ENCODE measurements at regions not wholly inside any gene's neighbourhood (a gene's known extent, or its start where the extent isn't known, plus 50 kb on each side); places are given as distances from the start of the nearest gene placed in this dataset.

DNA sequence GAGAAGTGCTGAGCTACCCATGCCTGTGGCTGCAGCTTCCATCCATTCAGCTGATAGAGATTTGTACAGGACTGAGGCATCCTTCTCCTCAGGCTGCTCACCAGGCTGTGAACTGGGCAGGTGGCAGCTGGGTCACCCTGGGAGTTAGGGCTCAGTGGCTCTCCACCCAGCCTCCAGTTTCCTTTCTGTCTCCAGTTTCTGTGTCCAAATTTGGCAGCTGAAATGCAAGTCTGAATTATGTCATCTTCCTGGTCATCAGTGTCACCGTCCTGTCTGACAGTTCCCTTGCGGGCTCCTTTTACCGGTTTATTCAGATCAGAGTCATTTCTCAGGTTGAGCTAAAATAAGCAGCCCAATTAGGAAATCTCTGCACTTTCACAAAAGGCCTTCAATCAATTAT is 93.3 kb downstream of the EDN1 start:
- DNase-seq (ENCODE audit: low spot score) = no peak

DNA sequence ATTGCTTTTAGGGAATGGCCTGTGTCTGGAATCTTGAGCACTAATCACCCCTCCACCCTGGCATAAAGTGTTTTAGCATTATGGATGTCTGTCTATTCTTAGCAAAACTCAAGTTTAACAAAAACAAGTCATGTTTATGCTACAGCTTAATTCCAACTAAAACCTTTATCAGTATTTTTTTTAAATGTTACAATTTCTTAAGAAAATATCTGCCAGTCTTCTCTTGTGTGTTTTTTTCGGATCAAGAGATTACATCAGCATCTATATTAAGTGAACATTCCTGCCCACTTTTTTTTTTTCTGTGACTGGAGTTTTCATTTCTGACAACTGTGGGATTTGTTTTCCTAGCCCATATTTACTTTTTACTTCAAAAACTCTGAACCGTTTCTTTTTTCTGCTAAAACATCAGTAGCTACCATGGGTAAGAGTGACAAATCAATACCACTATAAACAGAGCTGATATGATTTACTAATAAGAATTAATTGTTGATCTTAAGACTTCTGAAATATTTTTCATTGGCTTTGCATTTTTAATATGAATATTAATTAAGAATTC is 94.3 kb downstream of the EDN1 start:
- no peak for DNase-seq (ENCODE audit: low spot score)

DNA sequence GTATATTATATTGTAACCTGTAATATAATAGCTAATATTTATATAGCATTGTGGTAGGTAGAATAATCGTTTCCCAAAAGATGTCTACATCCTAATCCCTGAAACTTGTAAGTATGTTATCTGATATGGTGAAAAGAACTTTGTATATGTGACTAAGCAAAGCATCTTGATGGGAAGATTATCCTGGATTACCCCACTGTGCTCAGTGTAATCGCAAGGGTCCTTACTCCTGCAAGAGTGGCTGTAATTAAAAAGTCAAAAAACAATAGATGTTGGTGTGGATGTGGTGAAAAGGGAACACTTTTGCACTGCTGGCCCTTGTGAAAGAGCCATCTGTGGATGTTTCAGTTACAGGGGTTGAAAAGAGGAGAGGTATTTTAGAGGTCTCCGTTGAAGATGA is 95.2 kb downstream of the EDN1 start:
- DNase-seq (ENCODE audit: low spot score) = no peak

DNA sequence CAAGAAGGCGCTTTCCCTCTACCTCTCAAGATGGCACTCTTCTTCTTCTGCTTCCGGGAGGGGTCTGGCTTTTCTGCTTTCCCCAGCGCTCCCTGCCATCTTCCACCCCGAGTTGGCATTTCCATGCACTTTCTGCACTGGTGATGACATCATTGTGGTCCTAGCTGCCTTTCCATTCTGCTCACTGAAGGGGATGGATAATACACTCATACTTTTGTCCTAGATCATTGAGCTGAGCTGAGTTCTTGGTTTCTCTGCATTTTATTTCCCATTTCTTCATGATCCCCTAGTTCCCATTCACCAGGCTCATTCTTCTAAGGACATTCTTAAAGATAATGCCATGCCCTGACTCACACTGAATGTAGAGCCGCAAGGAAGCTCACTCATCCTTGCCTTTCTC is 96.7 kb downstream of the EDN1 start:
- DNase-seq (ENCODE audit: low spot score) = no peak

DNA sequence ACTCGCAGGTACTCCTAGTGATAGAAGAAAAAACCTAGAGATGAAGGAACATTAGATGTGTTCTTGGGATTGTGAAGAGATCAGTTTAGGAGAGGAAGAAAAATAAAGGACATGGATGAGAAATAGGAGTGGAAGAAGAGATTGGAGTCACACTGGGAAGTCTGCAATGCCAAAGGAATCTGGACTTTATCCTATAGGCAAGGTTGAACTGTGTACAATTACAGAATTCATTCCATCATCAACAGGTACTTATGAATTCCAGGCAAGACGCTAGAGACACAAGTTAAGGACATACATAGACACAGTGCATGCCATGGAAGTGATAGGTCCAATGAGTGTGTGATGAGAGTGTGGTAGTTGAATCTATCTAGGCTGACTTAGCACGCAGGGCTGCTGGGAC is 101.3 kb downstream of the EDN1 start:
- no peak for DNase-seq (ENCODE audit: low spot score)

DNA sequence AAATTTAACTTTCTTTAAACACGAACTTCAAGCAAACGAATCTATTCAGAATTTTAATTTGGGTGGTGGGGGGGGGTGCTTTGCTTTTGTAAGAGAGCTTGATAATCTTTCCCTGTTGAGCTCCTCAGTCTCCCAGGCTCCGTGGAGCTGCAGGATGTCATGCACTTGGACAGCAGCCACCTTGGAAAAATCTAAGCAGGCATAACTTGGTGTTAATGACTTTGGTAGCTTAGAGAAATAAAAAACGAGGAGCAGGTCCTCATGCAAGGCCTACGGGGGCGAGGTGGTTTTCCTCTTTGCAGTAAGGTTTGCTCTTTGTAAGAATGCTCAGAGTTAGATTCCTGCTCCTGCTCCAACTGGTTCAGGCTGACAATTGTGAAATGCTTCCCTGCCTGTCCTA is 102.3 kb downstream of the EDN1 start:
- no peak for DNase-seq (ENCODE audit: low spot score)

DNA sequence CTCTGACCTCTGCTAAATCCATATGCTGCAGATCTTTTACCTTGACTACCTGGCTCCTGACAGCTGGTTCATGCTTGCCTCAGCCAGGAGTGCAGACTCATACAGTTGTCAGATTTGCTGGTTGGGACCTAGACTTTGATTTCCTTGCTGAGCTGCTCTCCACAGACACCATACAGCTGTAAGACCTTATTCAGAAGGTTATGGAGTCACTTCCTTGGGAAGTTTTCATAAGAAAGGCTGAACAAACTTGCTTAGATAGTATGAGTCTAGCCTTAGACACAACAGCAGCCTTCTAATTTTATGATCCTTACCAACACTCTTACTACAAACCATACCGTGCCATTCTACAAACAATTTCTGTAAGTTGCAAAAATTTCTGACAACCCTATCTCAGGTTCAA is 102.9 kb downstream of the EDN1 start:
- DNase-seq (ENCODE audit: low spot score) = no peak

DNA sequence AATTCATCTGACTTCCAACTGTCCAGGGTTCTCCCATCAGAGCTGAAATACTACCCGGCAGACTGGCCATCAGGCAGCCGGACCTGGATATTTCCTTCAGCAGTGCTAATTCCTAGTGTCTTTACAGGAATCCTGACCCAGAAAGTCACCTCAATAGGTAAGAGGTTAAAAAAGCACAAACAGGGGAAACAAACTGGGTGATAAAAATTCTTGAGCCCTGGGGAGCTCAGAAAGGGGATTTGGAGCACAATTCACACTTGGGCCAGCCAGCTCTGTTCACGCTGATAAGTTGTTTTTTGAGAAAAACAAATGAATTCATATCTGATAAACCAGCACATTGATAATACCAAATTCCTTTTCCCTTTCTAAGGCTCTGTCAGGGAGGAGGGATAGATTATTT is 104.0 kb downstream of the EDN1 start:
- no peak for DNase-seq (ENCODE audit: low spot score)

DNA sequence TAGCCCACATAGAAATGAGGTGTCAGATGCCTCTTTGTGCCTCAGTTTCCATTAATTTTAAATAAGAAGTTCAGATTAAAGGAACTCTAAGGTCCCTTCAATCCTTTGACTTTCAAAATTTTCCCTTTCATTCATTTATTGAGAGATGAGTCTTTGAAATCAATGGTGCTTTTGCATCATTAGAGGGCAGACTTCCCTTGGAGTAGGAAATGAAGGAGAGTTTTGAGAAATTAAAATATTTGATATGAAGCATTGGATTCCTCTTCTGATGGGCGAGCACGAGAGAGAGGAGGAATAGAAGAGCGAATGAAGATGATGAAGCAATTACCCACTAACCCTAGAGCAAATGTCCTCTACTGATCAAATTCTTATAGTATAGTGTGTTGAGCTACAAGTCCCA is 105.7 kb downstream of the EDN1 start:
- no peak for DNase-seq (ENCODE audit: low spot score)

DNA sequence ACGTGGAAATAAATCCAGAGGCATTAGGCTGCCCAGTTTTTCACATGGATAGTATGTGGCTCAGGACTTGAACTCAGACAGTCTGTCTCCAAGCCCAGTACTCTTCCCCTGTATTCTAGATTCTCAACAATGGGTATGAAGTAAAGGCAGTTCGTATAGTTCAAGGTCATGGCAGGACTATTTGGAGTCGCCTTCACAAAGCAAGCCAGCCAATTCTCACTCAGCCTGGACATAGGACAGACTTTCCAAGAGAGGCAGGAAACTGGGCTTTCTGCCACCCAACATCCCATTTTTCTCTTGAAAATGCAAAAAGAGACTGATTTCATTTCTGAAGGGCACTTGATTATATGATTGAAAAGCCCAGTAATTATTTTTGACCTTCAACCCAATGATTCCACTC is 111.0 kb downstream of the EDN1 start:
- DNase-seq (ENCODE audit: low spot score) = no peak

DNA sequence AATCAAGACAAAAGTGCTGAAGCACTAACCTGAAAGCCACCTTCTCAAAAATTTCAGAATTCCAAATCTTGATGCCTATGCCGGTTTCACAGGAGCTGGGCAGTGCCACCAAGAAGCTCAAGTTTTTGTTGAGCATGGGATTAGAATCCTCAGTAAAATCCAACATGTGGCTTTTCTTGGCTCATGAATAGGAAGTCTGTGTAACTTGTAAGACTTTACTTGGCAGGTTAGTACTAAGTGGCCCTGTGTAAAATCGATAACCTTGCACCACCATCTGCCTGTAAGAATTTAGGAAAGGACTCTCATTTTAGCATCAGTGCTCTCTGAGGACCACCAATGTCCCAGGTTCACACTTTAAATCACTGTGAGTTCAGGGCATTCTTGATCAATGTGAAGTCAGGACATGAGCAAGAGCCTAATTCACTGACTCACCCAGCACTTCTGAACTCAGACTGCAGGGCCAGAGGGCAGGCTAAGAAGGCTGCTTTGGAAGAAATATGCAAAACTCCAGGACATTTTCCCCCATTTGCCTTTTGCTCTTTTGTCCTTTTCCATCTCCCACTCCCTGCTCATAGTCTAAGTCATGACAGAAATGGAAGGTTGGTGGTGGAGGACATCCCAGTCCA is 113.2 kb downstream of the EDN1 start:
- no peak for DNase-seq (ENCODE audit: low spot score)

DNA sequence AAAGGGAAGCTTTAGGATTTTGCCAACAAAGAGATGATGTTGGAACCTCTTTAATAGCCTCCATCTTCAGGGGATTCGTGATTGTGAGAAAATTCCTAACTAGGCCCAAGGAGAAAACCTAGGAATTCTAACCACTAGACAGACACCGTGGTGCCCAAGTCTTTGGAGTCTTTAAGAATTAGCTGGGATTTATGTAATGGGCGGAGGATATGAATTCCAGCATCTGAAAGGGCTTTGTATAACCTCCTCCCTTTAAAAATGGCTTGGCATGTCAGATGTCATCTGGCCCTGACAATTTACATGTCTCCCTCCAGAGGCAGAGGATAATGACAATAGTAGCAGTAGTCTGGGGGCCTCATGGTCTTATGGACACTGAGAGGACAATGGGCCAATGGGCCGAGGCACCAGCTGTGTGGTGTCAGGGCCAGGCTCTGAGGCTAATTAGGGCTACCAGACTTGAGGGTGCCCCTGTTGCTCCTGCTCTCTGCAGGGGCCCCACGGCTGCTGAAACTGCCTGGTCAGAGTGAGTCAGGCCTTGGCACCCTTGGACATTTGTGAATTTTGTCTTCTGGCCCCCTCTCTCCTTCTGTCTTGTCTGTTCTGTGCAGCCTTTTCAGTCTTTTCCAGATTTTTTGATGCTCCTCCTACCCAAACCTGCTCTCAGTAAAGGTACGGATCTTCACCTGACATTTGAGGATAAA is 113.9 kb downstream of the EDN1 start:
- DNase-seq (ENCODE audit: low spot score) = no peak

DNA sequence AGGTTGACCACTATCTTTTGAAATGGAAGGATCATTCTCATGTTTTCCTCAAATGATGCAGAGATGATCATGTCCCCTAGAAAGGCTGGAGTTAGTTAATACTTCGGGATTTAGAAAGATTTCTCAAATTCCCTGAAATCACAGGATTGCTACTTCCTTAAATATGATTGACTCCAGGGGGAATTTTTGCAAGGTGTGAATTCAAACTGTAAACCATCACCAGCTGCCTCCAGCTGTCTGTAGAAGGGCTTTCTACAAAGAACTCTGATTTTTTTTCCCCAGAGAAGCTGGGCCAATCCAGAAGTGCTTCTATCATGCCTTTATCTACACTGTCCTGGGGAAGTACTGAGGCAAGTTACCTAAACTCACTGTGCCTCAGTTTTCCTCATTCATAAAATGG is 114.5 kb downstream of the EDN1 start:
- no peak for DNase-seq (ENCODE audit: low spot score)

DNA sequence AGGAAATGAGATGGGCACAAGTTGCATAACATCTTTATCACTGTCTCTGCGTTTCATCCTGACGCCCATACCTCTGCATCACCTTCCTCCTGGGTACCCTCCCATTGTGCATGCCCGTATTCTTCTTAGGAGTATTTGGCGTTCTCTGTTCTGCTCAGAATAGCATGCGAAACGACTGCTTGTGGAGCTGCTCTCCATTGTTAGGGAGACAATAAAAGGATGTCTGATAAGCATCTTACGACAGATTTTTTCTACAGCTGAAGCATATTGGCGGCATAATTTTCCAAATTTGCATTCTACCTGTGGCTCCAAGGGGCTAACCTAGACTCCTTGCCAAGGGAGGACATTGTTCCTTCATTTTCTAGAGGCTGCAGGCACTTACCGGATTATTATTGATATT is 118.6 kb downstream of the EDN1 start:
- no peak for DNase-seq (ENCODE audit: low spot score)

DNA sequence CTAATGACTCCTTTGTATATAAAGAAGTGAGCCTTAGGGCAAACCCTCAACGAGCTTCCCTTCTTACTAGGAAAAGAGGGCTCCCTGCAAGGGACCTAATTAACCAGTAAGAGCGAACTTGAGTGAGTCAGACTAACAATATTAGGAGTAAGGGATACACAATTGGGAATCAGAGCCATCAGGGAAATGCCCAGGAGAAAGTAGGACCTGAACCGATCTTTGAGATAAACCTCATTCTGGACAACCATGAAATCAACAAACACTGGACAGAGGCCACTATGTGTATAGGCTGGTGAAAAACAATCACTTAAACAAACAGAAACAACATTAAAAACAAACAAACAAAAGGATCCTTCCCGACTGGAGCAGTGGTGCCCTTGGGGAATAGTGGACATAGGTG is 120.8 kb downstream of the EDN1 start:
- DNase-seq (ENCODE audit: low spot score) = no peak

DNA sequence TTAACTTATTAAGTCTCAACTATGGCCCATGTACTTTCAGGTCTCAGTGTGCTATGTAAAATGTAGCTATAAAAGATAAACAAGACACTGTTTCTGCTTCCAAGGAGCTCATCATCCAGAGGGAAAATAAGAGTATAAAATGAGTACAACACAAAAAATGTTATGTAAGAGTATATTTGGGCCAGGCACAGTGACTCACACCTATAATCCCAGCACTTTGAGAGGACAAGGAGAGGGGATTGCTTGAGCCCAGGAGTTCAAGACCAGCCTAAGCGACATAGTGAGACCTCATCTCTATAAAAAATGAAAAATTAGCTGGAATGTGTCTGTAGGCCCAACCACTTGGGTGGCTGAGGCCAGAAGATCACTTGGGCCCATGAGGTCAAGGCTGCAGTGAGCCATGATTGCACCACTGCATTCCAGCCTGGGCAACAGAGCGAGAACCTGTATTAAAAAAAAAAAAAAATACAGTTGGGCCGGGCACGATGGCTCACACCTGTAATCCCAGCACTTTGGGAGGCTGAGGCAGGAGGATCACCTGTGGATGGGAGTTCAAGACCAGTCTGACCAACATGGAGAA is 124.0 kb downstream of the EDN1 start:
- DNase-seq (ENCODE audit: low spot score) = no peak

DNA sequence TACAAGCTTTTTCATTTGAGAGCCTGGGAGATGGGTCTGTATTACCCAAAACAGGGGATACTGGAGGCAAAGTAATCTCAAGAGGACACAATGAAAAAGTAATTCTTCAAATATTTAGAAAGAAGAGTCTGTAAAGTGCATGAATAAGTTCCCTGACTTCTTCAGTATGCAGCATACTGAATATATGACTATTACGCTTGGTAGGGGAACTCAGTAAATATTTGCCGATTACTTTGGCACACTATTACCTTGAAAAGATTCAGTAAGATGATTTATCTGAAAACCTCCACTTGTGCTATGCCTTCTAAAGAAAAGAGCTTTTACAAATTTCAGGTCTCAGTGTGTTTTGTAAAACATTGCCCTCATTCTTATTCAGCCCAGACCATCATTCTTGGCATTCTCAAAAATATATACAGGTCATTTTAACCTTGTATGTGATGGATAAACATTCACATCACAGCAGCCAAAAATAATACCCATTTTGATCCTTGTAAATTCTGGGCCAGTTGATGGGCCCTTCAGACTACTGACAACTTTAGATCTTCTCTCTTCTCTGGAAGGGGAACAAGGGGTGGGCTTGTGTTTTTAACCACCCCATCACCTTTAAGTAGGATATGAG is 125.9 kb downstream of the EDN1 start:
- DNase-seq (ENCODE audit: low spot score) = no peak

DNA sequence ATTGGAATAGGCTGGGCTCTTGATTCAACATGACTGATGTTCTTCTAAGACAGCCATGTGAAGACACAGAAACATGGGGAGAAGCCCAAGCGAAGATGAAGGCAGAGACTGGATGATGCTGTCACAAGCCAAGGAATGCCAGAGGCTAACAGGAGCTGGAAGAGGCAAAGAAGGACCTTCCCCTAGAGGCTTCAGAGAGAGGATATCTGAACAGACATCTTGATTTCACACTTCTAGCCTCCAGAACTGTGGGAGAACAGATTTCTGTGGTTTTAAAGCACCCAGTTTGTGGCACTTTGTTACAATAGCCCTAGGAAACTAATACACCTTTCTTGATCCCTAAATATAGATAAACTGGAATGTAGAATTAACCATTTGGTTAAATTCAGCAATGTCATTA is 127.0 kb downstream of the EDN1 start:
- DNase-seq (ENCODE audit: low spot score) = no peak

DNA sequence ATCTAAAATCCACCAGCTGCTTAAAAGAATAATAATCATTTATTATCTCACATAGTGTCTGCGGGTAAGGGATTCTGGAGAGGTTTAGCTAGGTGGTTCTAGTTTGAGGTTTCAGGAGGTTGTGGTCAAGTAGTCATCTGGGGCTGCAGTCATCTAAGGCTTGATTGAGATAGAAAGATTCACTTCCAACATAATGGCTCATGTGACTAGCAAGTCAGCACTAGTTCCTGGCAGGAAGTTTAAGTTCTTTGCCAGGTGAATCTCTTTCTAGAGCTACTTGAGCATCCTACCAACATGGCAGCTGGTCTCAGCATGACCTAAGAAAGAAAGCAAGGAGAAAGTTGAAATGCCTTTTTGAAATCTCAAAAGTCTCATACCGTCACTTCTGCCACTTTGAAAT is 128.8 kb downstream of the EDN1 start:
- no peak for DNase-seq (ENCODE audit: low spot score)

DNA sequence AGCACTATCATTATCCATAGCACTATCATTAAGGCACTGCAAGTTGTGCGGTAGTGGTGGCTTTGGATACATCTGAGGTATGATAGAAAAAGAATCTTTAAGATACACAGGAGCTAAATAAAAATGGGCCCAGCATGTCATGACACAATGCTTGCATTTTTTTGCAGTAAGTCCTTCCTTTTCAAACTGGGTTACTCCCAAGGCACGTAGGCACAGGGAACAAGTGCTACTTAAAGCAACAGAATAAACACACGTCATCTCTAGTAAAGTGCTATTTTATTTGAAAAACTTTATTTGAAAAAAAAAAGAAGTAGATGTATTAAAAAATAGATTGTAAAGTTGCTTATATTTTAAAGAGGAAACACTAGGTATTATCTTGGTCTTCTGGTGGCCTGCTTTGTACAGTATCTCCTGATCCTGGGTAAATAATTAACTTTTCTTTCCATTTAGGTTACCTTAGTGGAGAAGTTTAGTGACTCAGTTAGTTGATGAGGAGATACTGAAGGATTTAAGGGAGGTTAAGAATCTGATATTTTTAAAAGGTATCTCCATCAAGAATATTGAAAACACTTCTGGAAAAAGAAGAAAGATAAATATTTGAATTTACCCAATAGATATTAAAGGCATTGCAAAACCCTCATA is 129.6 kb downstream of the EDN1 start:
- DNase-seq (ENCODE audit: low spot score) = no peak

DNA sequence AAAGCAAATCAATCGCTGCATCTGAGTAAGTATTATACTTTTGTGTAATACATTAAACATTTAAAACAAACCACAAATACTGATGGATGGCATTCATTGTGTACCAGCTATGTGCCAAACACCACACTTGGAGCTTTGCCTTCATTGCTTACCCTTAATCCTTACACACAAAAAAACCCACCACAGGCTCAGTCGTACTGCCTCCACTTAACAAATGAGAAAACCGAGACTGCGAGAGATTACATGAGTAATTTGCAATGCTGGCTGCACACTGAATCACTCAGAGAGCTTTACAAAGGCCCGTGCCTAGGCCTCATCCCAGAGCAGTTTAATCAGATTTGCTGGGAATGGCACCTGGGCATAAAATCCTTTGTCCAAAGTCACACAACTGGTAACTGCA is 130.5 kb downstream of the EDN1 start:
- peak; percentile 63 for DNase-seq (ENCODE audit: low spot score)

DNA sequence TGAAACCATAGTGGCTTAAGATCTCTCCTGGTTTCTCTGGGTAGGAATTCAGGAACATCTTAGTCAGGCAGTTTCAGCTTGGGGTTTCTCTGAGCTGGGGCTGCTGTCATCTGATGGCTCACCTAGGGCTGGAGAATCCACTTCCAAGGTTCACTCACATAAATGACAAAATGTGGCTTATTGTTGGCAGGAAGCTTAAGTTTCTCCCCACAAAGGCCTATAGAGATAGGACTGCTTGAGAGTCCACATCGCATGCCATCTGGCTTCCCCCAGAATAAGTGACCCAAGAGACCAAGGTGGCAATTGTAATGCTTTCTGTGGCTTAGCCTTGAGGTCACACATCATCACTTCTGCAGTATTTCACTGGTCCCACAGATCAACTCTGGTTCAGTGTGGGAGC is 131.4 kb downstream of the EDN1 start:
- DNase-seq (ENCODE audit: low spot score) = no peak

DNA sequence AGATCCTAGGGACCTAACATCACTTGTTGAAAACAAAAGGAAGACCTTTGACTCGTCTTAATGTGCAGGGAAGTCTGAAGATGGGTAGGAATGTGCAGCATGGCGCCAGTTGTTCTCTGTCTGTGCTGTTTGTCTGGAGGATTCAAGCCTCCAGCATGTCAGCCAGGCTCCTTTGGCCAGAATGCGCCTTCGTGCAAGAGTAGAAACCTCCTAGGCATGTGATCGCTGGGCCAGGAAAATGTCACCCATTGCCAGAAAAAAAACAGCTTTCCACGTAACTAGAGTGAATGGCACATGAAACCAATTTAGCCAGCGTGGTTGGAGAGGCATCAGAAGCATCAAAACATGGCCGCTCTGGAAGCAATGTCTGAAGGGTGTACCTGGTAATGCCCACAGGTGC is 132.7 kb downstream of the EDN1 start:
- DNase-seq (ENCODE audit: low spot score) = no peak

Data from ecto neural progenitor cell (in vitro differentiated cells).